Testis (tissue), 2 donors: ENCODE measurements at regions not wholly inside any gene's neighbourhood (a gene's known extent, or its start where the extent isn't known, plus 50 kb on each side); places are given as distances from the start of the nearest gene placed in this dataset.

Experiments used
- CTCF ChIP-seq, 3 experiments: fragments of 450-650 bp in 2 of 3; fragments of 200-600 bp in 1 of 3; sonication (generic) in 1 of 3; IDR thresholded peaks; one replicate each; pipeline ENCODE4 v1.5.1; 2016 to 2019; ENCODE audit warnings: antibody characterized with exemption in 3 of 3, mild to moderate bottlenecking in 2 of 3, moderate library complexity in 1 of 3
- POLR2A ChIP-seq: fragments of 450-650 bp; IDR thresholded peaks from one replicate; pipeline ENCODE4 v1.6.1; 2017; ENCODE audit warnings: antibody characterized with exemption, mild to moderate bottlenecking, moderate library complexity

GRCh38 chr17:79485419-79485985 lies 125.3 kb downstream of the RBFOX3 start:
- TF ChIP-seq CTCF (IDR thresholded peaks at IDR 0.05) (no peak), POLR2A (no peak)
